CD1c-positive myeloid dendritic cell (primary cell): ENCODE measurements at regions not wholly inside any gene's neighbourhood (a gene's known extent, or its start where the extent isn't known, plus 50 kb on each side); places are given as distances from the start of the nearest gene placed in this dataset.
"Not testable (repeated sequence)": the region's sequence is repeated elsewhere in the genome, so short reads cannot be mapped to it uniquely, and the experiment has no call there.

Experiments
- DNase-seq: peaks from one replicate; pipeline ENCODE4 v3.0.0-alpha.2; 2016; ENCODE audit errors: extremely low spot score

DNA sequence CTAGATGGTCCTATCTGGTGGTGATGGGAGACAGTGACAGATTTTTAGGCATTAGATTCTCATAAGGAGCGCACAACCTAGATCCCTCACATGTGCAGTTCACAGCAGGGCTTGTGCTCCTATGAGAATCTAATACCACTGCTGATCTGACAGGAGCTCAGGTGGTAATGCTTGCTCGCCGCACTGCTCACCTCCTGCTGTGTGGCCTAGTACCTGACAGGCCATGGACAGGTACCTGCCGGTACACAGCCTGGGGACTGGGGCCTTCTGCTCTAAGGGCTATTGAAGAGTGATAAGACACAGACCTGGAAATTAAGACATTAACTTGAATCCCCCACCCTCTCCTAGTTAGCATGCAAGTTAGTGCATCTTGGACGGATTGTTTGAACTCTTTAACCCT lies 64.4 kb downstream of the KLRB1 start:
- DNase-seq: not testable (repeated sequence)

DNA sequence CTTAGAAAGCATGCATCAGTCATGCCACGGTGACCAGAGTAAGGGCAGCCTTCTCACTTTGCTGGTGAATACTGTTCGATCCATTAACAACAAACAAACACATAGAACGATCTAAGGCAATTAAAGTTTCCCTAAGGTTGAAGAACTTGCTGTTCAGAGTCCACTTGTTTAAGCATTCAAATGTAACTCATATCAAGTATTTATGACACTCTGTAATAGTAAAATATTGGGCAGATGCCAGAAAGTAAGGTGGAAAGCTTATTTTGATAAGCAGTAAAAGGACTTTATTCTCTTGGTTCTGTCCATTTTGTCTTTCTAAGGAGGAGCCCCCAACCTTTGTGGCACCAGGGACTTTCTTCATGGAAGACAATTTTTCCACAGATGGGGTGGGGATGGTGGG lies 64.9 kb downstream of the KLRB1 start:
- not testable (repeated sequence) for DNase-seq

DNA sequence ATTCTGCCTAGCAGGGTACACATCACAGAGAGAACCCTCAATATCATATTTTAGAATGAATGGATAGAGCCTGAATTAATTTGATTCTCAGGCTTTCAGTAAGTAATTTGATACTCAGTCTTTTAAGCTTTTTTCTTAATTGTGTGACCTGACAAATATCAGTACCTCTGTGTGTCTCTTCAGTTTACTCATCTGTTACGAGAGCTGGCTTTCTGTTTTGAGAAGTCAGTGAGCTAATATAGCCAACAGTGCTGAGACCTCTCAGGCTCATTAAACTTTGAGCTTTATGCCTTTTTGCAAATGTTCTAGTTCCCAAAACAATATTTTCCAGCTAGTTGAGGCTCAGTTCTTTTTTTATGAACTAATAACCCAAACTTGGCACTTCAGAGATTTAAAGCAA lies 91.8 kb downstream of the KLRB1 start:
- DNase-seq: not testable (repeated sequence)

DNA sequence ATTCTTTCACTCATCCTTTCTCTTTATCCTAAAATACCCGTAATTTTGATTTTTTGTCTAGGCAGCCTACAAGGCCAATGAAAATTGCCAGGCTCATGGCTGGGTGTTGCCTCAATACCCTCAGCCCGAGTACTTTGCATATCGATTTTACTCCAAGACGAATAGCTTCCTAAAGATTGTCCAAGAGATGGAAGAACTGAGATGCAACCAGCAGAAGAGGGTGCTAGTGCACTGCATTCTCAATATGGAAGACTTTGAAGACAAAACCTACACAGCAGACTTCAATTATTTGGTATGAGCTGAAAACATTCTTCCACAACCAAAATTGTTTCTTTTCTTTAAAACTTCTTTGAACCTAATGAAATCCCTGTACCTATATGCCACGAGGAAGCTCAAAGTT lies 95.0 kb downstream of the KLRB1 start:
- DNase-seq: not testable (repeated sequence)

DNA sequence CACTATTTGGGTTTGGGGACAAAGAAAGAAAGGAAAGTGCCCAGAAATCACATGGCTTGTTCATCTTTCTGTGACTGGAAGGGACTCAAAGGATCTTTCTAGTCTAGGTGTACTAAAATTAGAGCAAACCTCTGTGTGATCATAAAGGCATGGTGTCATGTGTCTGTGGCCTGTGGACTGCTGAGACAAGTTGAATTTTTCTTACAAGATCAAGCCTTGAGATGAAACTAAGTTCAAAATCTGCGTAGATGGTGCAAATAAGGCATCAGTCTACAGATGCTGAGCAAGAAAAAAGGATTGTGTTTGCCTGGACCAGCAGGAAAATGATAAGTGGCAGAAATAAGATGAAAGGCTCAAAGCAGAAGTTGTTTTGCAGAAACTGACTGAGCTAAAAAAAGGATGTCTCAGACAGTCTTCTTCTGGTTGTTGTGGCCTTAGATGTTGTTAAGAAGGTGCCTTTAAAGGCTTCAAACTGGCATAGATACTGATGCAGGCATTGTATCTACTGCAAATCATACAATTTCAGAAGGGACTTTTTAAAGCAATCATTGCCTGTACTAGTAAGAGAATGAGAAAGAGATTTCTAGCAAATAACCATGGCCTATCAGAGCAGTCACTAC lies 97.2 kb downstream of the KLRB1 start:
- not testable (repeated sequence) for DNase-seq

DNA sequence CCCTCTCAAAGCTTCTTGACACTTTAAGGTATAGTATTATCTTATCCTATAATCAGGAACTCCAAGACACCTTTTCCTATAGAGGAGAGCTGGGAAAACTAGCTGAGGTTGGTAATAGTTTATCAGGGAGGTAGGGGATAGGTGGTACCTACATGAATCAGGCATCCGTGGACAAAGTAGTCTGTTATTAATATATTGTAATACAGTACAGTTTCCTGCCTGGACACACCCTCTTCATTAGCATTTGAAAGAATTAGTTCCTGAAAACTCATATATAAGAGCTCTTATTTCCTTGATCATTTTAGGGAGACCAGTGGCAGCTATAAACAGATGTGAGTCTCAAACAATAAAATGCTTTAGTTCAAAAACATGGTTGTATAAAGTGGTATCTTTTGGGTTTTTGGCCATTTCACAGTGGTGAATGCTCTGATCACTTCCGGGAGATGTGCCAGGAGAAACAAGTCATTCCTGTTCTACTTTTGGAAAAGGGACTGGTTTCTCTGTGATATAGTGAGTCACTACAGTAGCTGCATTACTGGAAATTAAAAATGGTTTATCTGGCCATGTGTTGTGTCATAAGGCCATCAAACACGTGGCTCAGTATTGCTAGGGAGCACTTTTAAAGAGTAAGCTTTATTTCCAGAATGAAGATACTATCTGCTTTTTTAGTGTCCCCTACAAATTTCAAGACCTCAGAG lies 98.1 kb downstream of the KLRB1 start:
- no peak for DNase-seq

DNA sequence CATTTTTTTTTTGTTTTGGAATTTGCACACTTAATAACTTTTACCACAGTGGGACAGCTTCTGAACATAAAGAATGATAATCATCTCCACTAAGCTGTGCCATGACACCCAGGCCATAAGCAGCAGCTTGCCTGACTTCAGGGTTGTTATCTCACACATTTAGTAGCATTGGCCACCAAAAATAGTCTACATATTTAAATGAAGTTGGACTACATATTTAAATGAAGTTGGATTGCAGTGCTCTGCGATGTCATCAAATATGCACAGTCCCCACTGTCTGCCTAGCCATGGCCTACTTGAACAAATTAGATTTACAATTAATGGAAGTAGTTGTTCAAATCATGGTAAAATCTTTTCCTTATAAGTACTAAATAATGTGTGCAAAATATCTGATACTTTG lies 101.0 kb downstream of the KLRB1 start:
- no peak for DNase-seq

DNA sequence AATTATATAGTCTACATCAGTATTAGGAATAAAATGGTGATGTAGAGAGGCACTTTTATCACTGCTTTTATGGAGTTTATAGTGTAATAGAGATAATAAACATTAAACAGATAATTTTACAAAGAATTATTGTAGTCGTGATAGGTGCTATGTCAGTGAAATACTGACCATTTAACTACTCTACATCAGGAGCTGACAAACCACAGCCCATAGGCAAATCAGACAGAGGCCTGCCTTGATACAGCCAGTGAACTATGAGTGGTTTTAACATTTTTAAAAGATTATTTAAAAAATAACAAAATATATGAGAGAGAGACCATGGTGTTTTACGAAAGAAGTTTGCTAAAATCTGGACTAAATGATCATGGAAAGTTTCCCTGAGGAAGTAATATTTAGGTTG lies 104.3 kb downstream of the KLRB1 start:
- not testable (repeated sequence) for DNase-seq

DNA sequence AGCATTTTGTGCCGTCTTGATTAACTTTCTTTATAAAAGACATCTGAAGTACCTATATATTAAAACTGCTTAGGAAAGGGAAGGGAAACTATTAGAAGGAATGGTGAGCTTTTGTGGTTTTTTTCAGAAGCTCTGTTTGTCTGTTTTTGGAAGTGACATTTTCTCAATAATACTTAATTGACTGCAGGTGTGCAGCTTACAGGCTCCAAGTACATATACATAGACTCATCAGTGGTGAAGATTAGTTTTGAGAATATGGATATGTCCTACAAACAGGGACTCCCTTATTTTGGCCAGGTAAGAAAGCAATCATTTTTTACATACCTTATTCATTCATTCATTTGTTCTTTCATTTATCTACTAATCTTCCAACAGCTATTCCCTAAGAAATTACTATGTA lies 104.9 kb downstream of the KLRB1 start:
- not testable (repeated sequence) for DNase-seq

DNA sequence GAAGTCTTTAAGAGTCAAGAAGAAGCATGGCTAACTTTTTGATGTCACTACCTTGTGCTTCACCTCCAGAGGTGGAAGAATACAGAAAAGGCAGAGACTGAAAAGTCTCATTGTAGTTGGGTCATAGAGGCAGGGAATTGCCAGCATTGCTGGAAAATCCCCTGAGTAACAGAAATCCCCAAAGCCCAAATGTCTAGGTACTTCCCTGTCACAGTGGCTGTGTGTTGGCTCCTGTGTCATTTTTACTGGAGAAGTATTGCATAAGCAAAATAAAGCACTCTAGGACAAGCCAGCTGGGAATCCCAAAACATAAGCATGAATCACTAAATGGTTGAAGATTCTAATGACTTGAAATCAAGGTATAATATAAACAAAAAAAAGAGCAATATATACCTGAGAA lies 114.4 kb downstream of the KLRB1 start:
- not testable (repeated sequence) for DNase-seq

DNA sequence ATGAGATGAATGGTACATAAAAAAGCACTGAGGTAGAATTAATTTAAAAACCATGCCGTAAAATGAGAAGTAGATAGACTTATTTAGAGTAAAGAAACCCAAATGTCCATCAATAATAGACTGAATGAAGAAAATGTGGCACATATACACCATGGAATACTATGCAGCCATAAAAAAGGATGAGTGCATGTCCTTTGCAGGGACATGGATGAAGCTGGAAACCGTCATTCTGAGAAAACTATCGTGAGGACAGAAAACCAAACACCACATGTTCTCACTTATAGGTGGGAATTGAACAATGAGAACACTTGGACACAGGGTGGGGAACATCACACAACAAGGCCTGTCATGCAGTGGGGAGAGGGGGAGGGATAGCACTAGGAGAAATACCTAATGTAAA lies 126.4 kb downstream of the KLRB1 start:
- DNase-seq: not testable (repeated sequence)

DNA sequence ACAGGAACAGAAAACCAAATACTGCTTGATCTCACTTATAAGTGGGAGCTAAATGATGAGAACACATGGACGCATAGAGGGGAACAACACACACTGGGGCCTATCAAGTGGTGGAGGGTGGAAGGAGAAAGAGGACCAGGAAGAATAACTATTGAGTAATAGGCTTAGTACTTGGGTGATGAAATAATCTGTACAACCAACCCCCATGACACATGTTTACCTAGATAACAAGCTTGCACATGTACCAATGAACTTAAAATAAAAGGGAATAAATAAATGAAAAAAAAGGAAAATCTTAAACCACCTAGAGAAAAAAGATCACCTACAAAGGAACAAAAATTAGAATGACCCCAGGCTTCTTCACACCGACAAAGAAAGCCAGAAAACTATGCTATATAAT lies 133.5 kb downstream of the KLRB1 start:
- DNase-seq: not testable (repeated sequence)

DNA sequence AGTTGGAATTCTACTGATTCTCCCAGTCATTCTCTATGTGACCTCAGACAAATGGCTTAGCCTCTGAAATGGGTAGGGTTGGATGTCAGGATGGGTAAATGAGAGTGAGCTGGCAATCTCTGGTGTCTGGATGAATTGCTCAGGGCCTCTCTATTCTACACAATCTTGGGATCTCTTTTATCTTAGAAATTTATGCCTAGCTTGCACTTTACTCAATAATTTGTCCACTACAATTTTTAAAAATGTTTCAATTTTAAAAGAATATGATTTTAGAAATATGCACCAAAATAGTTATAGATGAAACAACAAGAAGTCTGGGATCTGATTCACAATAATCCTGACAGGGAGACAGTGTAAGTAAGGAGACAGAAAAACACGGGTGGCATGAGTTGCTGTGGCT lies 134.1 kb downstream of the KLRB1 start:
- DNase-seq: not testable (repeated sequence)

DNA sequence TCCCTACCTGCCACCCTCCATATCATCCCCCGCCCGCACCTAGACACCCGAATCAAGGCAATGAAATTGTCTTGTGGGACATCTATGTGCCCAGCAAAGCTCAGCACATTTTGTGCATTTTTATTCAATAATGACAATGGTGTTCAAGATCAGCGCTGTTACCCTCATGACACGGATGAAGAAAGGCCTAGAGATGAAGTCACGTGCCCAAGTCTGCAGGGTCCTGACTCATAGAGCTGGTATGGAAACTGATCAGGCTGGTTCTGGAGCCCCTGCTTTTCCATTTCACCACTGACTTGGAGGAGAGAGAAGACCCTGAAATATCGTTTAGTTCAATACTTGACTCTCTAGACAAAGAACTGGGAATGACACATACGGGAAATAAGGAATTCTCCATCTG lies 136.2 kb downstream of the KLRB1 start:
- DNase-seq: not testable (repeated sequence)

DNA sequence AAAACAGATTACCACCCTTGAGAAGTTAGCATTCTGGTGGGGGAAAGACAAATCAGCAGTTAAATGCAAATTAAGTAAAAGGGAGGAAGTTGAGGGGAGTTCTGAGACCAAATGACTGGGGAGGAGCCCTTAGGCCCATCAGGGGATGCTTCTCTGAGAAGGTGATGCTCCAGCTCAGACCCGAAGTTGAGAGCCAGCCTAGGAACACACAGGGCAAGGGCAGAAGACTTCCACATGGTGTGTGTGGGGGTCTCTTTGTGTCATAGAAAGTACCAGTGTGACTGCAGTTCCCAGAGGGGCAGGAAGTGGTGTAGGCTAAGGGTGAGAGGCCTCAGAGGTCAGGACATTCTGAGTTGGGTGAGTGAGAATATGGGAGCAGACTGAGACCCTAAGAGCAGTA lies 137.3 kb downstream of the KLRB1 start:
- not testable (repeated sequence) for DNase-seq

DNA sequence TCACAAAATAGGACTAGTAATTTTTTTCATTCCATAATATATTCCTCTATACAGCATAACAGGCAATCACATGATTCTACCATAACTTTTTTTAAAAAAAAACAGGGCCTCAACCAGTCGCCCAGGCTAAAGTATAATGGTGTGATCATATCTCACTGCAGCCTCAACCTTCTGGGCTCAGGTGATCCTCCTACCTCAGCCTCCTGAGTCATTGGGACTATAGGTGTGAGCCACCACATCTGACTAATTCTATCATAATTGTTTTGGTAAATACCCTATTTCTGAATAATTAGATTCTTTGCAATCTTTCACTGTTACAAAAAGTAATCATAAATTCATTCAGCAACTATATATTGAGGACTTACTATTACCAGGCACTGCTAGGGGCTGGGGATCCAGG lies 137.8 kb downstream of the KLRB1 start:
- DNase-seq: not testable (repeated sequence)

DNA sequence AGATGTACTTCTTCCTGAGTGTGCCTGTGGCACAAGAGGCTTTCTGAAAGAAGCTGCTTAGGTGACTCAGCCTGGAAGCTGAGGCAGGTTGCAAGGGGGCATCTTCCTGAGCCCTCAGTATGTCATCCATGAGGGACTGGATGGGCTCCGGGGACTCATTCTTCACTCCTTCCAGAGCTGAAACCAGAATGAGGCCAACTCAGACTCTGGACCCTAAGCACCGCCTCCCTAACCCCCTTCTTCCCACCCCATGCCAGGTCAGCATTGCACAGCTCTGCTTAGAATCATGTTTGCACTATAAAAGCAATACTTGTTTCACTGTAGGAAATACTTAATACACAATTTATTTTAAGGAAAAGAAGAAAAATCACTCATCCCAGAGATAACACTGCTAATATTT lies 138.3 kb downstream of the KLRB1 start:
- not testable (repeated sequence) for DNase-seq

DNA sequence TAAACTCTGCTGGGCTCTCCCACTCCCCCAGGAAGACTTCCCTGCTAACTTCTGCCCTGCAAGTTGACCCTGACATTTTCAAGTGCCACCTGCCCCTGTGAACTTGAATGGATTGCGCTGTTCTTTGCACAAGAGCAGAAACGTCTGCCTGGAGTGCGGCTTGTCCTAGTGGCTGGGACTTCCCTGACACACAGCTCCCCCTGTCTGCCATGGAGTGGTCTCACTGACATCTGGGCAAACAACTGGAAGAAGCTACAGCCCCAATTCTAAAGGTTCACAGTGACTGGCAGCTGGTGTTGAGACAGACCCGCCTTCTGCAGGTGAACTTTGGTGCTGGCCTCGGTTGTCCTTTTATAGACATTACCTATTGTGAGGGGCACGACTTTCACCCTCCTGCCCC lies 138.7 kb downstream of the KLRB1 start:
- peak; percentile 54 for DNase-seq

DNA sequence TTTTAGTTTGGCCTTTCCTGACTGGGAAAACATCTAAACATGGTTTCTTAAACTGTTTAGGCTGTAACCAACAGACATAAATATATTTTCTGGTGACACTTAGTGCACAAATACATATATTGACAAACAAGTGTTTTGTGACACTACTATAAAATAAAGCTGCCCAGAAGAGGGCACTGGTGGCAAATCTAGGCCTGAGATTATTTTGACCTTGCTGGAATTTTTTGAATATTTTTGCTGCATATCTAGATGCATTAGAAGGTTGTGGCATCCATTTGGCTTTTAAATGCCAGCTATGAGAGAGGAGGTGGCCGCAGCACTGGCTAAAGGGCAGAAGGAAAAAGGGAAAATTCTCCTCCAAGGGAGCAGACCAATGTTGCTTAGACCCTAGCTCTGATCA lies 139.6 kb downstream of the KLRB1 start:
- not testable (repeated sequence) for DNase-seq

DNA sequence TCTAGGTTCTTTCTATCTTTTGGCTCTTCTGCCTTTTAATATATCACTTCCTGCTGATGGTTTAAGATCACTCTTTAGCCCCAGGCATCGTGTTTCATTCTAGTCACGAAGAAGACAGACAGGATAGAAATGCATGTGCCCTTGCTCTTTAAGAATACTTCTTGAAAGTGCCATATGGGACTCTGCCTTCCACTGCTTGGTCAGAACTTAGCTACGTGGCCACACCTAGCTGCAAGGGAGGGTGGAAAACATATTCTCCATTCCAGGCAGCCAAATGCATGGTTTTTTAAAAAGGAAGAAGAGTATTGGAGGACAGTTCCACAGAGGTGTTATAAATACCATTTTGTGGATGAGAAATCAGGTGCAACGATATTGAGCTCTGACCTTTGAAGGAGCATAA lies 143.3 kb downstream of the KLRB1 start:
- DNase-seq: no peak

DNA sequence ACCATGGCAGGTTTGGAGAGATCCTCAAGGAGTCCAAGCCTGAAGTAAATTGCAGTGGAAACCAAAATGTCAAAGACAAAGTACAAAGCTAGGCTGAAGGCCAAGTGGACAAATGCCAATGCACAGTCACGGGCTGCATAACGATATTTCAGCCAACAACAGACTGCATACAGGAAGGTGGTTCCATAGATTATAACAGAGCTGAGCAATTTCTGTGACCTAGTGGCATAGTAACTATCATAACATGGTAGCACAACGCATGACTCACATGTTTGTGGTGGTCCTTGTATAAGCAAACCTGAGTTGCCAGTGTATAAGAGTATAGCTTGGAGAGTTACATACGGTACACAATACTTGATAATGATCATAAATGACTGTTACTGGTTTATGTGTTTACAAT lies 152.2 kb downstream of the KLRB1 start:
- DNase-seq: not testable (repeated sequence)

DNA sequence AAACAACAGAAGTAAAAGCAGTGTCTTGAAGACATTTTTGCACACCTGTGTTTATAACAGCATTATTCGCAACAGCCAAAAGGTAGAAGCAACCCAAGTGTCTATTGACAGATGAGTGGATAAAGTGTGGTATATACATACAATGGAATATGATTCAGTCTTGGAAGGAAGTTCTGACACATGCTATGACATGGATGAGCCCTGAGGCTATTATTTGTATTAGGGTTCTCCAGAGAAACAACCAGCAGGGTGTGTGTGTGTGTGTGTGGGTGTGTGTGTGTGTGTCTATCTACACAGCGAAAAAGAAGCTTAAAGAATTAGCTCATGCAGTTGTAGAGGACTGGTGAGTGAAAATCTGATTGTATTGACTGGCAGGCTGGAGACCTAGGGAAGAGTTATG lies 153.7 kb downstream of the KLRB1 start:
- not testable (repeated sequence) for DNase-seq

DNA sequence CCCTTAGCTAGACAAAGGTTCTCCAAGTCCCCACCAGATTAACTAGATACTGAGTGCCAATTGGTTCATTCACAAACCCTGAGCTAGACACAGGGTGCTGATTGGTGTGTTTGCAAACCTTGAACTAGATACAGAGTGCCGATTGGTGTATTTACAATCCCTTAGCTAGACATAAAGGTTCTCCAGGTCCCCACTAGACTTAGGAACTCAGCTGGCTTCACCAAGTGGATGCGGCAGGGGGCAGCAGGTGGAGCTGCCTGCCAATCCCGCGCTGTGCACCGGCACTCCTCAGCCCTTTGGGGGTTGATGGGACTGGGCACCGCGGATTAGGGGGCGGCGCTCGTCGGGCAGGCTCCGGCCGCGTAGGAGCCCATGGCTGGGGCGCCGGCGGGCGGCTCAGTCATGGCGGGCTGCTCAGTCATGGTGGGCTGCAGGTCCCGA lies 157.6 kb downstream of the KLRB1 start:
- DNase-seq: not testable (repeated sequence)
